GM10266 (cell line): ENCODE measurements at regions not wholly inside any gene's neighbourhood (a gene's known extent, or its start where the extent isn't known, plus 50 kb on each side); places are given as distances from the start of the nearest gene placed in this dataset.
A peak's percentile ranks its signal among the peaks of the same experiment; 100 is the strongest.
"Not testable (repeated sequence)": the region's sequence is repeated elsewhere in the genome, so short reads cannot be mapped to it uniquely, and the experiment has no call there.

Experiments
- DNase-seq: peaks from one replicate; pipeline ENCODE4 v3.0.0; 2012; ENCODE audit errors: extremely low spot score
- CTCF ChIP-seq: IDR thresholded peaks from 2 replicates; pipeline ENCODE4 v1.5.1; 2012; ENCODE audit warnings: mild to moderate bottlenecking, low read depth; ENCODE audit not compliant: control insufficient read depth, insufficient read depth; ENCODE audit errors: missing control alignments

GRCh38 chr1:146513754-146514153 lies 284.9 kb upstream of the NOTCH2NLA start:
- not testable (repeated sequence) for DNase-seq

DNA sequence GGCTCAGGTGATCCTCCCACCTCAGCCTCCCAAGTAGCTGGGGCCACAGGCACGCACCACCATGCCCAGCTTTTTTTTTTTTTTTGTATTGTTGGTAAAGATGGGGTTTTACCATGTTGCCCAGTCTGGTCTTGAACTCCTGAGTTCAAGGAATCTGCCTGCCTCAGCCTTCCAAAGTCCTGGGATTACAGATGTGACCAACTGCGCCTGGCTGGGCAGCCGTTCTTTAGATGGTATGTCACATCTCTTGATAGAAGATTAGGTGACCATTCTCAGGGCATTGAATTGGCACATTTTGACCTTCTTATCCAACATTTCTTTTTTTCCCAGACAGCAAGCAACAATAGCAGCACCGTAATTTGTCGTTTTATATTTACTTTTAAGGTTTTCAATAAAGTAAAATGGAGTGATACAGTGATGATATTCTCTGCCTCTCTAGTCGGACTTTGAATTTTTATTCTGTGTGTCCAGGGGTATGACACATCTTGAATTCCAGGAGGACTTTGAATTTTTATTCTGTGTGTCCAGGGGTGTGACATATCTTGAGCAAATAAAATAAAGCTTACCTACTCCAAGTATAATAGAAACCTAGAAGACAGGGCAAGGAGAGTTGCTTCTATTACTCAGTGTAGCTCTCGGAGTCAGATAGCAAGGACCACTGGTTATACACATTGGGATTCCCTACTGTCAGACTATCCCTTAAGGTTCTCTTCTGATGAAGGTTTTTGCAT lies 282.4 kb upstream of the NOTCH2NLA start:
- not testable (repeated sequence) for DNase-seq

DNA sequence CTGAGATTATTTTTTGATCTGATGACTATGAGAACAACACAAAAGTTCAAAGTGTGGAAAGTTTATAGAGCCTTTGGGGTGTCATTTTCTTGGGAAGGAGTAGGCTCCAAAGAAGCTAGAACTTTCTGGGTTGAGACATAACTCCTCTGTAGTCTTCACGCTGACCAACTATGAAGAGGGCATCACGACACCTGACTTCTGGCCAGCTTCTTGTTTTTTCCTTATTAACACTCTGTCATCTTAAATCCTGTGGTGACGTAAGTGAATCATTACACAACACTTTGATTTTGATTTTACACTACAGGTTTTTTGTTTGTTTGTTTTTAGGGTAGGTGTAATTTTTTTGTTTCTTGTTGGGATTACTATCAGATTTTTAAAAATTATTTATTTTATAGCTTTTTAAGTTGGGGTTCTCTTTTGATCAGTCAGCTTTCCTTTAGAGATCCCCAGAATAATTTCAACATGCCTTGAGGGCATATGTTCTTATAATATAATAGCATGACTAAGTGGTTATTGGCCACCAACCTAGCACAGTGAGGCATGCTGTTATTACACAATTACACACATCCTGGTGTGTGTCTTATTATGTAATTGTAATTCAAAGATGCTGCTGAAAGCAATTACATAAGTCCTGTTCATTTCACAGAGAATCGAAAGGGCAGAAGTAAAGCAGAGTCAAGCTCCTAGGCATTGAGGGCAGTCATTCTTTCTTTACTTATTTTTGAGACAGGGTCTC lies 281.6 kb upstream of the NOTCH2NLA start:
- DNase-seq: not testable (repeated sequence)

GRCh38 chr1:146504121-146504520 lies 275.3 kb upstream of the NOTCH2NLA start:
- DNase-seq: not testable (repeated sequence)

DNA sequence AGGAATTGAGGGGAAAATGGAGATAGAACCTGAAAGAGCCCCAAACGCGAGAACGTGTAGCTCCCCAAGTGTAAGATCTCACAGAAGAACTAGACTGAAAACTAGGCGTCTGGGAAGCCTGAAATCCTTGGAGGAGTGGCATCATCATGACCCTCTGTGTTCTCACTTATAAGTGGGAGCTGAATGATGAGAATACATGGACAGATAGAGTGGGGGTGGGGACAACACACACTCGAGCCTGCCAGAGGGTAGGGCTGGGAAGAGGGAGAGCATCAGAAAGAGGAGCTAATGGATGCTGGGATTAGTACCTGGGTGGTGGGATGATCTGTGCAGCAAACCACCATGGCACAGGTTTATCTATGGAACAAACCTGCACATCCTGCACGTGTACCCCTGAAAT lies 258.7 kb upstream of the NOTCH2NLA start:
- not testable (repeated sequence) for DNase-seq

DNA sequence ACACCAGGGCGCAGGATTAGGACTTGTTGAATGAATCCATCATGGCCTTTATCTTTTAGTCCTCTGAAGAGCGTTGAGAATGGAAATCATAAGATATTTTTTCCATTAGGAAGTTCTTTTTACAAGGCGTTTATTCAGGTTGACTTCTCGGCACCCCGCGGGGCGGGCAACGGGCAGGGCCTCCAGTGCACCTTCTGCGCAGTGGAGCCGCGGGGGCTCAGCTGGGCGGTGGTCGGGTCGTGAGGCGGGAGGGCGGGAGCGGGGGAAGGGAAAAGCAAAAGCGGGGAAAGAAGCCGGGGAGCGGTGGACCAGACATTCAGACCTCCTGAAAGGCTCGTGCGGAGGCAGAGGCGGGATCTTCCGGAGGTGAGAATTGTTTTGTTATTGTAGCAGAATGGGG lies 258.3 kb upstream of the NOTCH2NLA start:
- DNase-seq: not testable (repeated sequence)

DNA sequence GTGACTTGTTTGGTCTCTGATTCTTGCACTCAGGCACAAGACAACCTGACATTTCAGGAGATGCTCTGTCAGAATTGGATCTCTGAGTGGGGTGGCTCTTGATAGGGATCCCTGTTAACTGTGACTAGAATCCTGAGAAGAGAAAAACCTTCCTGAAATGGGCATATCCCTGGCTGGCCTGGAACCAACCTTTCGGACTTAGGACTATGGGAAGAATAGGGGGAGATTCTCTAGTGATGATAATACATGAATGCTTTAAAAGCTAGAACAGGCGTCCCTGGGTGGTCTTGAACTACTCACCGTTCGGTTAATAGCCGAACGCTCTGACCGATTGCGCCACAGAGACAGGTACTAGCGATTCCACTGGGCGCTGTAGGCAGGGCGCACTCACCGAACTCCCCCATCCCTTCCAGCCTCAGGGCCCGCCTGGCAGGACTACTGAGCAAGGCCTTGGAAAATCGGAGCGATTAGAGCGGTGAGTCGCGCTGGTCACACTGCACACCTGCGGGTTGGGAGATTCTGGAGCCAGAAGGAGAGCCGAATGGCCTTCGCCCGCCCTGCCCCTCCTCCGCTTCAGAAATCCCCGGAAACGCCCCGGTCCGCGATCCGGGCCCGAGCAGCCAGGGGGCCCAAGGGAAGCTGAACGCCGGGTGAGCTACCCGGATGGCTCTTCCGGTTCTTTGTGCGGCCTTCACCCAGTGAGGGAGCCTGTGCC lies 257.6 kb upstream of the NOTCH2NLA start:
- not testable (repeated sequence) for DNase-seq

DNA sequence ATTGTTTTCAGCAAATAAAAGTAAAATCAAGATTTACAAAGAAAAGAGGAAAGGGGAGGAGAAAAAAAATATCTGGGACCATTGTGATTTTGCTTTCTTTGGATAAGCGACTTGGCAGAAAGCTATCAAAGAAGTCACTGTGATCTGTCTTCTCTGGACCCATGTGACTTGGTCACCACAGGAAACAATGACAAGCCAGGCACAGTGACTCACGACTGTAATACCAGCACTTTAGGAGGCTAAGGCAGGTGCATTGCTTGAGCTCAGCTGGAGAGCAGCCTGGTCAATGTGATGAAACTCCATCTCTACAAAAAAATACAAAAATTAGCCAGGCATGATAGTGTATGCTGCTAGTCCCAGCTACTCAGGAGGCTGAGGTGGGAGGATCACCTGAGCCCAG lies 255.4 kb upstream of the NOTCH2NLA start:
- not testable (repeated sequence) for DNase-seq

DNA sequence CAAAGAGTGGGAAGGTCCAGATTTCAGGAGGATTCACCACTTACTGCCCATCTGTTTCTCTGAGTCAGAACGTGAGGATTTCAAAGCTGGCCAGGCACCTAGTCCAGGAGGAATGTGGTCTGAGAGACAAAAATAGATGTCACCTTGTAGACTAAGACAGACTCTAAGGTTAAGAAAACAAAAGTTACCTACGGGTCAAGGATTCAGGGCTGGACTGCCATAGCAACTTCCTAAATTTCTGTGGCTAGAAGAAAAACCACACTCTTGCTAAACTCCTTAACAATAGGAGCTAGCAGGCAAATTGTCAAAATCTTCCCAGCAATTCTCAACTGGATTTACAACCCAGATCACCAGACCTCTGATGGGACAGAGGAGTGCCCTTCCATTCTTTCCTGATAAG lies 250.4 kb upstream of the NOTCH2NLA start:
- DNase-seq: not testable (repeated sequence)

DNA sequence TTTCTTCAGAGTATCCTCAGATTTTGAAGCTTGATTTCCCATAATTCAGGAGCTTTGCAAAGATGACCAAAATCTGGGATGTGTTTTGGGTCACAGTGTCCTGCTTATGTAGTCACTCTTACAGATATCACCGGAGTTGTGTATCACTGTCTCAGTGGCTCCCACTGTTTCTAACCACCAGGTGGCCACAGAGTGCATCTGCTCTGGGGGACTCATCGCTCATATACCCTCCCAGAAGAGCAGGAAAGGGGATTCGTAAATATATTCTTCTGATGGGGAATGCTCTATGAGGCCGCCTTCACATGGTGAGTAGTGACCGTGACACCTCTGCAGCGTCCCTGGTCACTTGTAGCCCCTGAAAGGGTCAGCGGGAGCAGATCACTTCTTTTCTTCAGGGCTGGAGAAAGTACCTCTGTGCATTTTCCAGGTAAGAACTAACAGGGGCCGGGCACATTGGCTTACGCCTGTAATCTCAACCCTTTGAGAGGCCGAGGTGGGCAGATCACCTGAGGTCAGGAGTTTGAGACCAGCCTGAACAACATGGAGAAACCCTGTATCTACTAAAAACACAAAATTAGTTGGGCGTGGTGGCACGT lies 249.4 kb upstream of the NOTCH2NLA start:
- peak; percentile 8 for DNase-seq

DNA sequence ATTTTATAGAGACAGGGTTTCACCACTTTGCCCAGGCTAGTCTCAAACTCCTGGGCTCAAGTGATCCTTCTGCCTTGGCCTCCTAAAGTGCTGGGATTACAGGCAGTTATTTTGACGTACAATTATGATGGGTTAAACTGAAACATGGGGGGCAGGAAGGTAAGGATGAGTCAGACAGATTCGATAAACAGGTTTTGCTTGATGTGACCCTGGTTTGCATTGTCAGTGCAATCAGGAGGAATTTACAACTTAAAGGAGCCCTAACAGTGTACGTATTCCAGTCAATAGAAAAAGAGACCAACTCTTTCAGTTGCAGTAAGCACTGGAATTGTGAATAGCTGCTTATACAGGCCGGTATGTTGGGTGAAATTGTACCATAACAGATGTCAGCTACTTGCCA lies 246.3 kb upstream of the NOTCH2NLA start:
- DNase-seq: peak; percentile 0

More for the DNA sequence above, 249.4 kb upstream of the NOTCH2NLA start:
- TF ChIP-seq CTCF: peak; percentile 48

DNA sequence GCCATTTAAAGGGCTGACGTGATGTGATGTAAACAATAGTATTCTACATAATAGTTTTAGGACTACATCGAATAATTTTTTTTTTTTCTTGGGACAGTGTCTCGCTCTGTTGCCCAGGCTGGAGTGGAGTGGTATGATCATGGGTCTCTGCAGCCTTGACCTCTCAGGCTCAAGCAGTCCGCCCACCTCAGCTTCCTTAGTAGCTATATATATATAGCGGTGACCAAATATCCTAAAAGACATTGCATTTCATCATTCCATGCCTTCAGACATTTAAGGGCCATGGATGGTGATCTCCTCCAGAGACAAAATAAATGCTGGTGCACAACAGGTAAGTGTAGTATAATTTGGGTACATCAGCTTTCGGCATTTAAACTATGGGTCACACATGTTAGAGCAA lies 245.4 kb upstream of the NOTCH2NLA start:
- DNase-seq: not testable (repeated sequence)

GRCh38 chr1:146472192-146472861 lies 243.5 kb upstream of the NOTCH2NLA start:
- peak; percentile 0 for DNase-seq

DNA sequence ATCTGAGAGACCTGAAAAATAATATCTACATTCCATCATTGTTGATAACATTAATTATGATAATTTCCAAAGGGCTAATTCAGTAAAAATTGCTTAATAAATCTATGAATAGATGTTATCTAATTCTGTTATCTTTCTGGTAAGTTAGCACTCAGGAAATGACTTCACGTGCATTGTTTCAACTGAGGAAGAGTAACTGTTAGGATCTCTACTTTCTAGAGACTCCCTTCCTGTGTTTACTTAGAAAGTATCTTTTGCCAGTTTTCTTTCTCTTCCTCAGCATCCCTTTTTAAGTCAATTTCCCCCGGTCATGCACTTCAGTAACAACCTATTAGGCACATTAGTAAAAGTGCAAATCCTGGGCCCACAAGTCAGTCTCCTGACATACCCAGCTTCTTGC lies 231.1 kb upstream of the NOTCH2NLA start:
- DNase-seq: not testable (repeated sequence)

- not testable (repeated sequence) for DNase-seq
Observed at GRCh38 chr1:146459308-146459707, 230.5 kb upstream of the NOTCH2NLA start.

DNA sequence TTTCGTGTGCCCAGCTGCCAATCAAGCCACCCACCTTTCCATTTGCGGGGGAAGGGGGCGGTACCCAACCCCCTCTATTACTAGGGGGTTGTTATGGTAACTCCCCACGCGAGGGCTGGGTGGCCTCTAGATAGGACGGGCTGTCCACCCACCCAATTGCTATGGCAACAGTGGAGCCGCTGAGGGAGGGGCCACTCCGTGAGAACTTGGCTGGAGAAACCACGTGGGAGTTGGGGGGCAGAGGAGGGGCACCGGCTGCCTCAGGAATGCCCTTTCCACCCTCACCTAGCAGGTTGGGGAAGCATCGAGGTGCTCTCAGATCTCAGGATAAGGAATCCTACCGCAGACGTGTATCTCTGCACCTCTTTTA lies 220.0 kb upstream of the NOTCH2NLA start:
- not testable (repeated sequence) for DNase-seq
